ENCODE measurements at regions not wholly inside any gene's neighbourhood (a gene's known extent, or its start where the extent isn't known, plus 50 kb on each side); places are given as distances from the start of the nearest gene placed in this dataset.
"Not testable (repeated sequence)": the region's sequence is repeated elsewhere in the genome, so short reads cannot be mapped to it uniquely, and the experiment has no call there.

DNA sequence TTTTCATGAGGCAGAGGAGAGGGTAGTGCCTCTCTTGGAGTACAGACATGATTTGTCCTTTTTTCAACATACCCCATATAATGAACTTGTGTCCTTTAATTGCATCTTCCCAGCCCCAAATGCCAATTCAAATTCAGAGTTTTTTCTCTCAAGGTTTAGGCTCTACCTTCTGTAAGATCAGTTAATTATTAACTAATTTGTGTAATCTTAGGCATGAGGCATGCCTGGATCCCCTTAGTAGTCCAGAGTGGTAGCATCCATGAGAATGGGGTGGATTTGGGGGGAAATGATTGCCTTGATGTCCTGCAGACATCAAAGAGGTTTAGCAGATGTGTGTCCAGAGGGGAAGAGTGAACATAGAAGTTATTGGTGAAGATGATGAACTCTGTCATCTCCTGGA lies 533.3 kb downstream of the LRRC70 start:
- DNase-seq = no peak

DNA sequence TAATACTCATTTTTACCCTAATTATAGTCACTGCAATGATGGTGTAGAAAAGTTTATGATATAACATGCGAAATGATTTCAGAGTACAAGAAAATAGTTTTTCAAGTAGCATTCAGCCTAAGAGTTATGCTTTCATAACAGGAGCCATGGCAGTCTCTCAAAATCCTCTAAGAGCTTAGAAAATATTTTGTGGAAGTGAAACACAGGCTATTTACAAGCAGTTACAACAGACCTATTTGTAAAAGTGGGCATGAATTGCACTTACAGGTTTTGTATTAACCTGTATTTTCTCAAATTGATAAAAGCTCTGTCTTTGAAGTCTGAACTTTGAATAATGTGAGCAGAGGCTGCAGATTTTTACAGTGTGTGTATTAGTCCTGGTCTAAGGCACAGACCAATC lies 523.3 kb downstream of the LRRC70 start:
- DNase-seq = no peak

DNA sequence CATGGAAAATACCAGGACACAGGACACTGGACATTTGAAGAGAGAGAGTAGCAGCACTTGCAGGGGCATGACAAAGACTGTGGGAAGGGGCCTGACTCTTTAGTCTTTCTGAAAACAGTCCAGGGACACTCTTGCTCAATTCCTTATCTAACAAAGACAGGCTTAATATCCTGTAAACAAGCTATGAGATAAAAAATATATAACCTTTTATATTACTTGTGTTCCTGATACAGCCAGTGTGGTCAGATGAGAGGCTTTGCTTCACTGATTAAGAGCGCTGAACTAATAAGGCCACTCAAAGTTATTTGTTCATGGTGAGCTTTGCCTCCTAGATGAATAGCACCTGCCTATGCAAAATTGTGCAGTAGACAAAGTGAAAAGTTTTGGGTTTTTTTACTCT lies 518.7 kb downstream of the LRRC70 start:
- DNase-seq = no peak

DNA sequence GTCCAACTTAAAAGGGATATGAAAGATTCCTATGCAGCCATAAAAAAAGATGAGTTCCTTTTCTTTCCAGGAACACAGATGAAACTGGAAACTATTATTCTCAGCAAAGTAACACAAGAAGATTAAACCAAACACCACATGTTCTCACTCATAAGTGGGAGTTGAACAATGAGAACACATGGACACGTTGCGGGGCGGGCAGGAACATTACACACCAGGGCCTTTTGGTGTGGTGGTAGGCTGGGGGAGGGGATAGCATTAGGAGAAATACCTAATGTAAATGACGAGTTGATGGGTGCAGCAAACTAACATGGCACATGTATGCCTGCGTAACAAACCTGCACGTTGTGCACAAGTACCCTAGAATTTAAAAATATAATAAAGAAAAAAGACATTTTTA lies 516.1 kb downstream of the LRRC70 start:
- DNase-seq = no peak

DNA sequence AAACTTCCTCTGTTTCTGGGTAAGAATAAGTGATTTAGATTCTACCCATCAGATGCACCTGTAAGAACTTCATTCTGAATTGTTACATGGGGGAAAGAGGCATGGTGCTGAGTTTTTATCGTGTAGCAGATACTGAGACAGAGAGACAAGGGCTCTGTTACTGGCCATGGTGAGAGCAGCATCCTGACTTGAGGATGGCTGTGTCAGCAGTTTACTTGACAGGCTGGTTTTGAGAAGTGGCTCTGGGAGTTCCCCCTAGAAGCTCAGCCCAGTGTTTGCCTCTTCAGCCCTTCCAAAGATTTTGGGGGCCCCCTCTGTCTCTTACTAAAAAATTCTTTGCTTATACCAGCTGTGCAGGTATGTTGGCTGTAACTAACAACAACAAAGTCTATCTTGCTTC lies 510.5 kb downstream of the LRRC70 start:
- no peak for DNase-seq

DNA sequence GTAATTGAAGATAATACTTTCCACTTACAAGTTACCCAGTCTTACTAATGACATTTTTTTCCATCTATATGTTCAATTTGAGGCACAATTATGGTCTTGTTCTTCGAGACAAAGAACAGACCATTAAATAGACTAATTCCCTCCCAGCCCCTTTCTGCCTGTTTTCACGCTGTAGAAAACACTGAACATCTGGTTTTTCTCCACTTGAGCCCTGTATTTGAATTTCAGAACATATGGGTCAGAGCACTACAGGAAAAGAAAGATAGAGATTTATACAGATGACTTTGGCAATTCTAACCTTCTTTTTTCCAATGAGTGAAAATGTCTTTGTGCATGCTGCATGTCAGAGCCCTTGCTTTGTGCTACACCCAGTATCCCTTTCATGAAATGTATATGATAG lies 506.9 kb downstream of the LRRC70 start:
- no peak for DNase-seq

DNA sequence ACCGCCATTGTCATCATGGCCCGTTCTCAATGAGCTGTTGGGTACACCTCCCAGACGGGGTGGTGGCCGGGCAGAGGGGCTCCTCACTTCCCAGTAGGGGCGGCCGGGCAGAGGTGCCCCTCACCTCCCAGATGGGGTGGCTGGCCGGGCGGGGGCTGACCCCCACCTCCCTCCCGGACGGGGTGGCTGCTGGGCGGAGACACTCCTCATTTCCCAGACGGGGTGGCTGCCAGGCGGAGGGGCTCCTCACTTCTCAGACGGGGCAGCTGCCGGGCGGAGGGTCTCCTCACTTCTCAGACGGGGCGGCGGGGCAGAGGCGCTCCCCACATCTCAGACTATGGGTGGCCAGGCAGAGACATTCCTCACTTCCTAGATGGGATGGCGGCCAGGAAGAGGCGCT lies 505.1 kb downstream of the LRRC70 start:
- not testable (repeated sequence) for DNase-seq

DNA sequence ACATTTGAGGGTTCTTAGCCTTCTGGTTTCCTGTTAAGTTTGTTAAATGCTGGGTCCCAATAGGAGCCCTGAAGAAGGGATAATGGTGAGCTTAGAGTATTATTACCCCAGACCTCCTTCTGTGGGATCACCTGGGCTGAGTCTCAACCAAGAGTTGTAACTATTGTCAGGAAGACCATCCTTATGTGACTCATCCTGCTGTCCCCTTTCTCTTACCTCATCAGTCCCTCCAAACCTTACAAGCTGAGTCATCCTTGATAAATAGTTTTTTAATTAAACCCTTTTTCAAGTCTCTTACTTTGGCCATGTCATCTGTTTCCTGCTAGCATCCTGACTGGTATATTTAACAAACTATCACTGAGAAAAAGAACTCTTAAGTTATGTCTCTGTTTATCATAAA lies 502.8 kb downstream of the LRRC70 start:
- no peak for DNase-seq

DNA sequence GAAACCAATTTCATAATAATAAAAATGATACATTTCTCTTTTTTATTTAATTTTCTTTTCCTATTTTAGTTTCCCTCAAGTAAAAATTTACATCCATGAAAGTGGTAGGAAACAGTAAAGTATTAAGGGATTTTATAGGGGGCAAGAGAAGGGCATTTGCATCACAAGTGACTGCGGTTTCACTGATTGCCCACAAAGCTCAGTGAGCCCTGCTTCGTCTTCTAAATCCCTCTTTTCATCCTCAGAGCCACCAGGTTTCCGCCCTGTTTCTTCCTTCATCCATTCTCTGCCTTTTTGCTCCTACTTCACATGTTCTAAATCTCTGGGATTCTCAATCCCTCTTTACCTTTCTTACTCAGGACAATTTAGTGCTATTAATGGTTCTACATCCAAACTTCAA lies 491.4 kb downstream of the LRRC70 start:
- DNase-seq = no peak

DNA sequence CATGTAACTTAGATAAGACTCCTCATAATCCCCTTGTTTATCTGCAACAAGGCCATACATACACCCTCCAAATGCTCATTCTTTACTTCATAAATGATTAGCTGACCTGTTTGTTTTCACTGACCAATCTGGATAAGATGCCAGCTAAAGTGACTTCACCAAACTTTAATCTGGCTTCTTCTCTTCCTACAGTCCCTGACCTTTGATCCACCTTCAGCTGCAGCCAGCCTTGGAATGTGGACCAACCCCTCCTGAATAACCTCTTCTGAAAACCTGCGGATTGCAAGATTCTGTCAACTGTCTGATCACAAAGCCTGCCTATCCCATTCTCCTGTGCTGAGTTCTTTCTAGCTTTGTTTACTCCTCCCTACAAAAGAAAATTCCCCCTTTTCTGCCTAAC lies 476.8 kb downstream of the LRRC70 start:
- no peak for DNase-seq

DNA sequence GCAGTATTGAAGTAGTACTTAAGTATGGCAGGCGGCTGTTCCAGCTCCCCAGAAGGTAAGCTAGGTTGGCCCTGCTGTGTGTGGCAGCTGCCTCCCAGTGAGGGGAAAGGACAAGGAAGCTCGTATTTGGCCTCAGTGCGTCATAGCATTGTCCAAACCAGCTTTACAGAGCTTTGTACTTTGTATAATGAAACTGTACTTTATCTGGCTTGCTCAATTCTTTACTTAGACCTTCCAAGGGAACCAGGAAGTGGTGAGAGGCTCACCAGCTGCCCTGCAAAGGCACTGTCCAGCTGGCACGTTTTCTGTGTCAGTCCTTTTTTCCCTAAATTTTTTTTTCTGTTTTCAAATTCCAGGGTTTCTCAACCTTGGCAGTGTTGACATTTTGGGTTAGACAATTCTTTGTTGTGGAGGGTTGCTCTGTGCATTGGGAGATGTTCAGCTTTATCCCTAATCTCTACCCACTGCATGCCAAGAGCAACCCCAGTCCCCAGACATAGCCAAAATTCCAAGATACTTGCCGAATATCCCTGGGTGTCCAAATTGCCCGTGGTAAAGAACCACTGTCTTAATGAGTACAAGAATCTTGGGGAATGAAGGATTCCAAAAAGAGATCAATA lies 474.5 kb downstream of the LRRC70 start:
- DNase-seq = no peak

DNA sequence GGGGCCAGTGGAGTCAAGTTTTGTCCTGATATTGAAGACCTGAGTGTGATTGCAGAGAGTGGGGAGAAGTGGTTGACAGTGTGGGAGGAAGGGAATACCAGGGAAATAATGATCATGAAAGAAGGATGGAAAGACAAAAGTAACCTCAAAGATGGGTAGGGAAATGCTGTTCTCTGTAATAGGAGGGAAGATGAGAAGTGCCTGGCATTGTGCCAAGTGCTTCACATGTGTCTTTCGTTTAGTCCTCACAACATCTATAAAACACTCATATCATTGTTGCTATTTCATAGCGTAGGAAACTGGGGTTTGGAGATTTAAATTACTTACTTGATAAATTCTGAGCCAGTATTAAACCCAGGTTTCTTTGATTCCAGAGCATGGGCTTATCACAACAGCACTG lies 472.3 kb downstream of the LRRC70 start:
- DNase-seq = no peak

DNA sequence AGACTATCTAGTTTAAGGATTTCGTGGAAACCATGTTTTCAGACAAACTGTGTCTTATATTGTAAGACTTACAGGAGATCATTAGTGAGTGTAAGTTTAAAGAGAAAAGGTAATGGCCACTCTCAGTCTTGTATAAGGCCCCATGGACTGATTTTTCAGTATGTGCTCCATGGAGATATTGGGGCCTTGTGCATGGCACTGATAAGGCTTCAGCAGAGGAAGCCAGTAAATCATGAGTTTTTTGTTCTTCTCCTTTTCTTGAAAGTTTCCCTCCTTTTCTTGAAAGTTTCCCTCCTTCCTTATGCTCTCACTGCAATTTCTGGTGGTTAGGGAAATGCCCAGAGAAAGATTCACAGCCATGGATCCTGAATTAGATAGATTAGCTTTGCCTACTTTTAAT lies 471.3 kb downstream of the LRRC70 start:
- no peak for DNase-seq

DNA sequence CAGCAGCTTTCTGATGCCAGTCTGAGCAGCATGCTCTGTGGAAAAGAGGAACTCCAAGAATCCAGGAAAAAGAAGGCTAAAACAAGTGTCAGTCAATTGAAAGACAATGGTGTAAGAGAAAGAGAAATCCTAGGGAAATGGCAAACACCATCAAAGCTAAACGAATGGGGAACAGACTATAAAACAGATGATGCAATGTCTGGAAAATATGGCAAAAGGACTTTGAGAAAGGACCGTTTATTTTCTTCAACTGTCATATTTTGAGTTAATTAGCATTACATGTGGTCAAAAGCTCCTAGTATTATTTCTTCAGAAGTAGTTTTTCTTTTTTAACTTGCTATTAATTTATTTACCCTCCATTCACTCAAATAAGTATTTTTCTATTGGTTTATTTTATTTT lies 465.2 kb downstream of the LRRC70 start:
- DNase-seq = no peak

DNA sequence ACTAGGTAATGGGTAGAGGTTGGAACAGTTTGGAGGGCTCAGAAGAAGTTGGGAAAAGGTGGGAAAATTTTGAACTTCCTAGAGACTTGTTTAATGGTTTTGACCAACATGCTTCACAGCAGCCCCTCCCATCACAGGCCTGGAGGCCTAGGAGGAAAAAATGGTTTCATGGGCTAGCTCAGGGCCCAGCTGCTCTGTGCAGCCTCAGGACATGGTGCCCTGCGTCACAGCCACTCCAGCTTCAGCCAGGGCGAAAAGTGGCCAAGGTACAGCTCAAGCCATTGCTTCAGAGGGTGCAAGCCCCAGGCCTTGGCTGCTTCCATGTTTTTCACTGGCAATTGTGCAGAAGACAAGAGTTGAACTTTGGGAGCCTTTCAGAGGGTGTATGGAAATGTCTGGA lies 453.7 kb downstream of the LRRC70 start:
- no peak for DNase-seq

DNA sequence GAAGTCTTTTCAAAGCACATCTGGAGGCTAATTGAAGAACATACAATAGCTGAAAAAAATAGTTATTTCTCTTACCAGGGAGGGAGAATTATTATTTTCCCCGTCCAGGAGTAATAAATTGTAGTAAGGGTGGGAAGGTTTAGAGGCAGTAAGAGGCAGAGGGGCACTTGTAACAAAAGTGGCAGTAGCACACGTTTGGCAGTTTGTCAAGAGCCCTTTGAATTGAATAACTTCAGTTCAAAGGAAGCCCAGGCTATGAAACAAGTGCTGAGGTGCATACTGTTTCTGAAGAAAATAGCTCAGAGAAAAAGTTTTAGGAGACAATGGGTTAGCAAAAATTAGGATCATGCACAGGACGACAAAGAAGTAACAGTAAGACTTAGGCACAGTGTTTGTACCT lies 451.3 kb downstream of the LRRC70 start:
- DNase-seq = no peak

DNA sequence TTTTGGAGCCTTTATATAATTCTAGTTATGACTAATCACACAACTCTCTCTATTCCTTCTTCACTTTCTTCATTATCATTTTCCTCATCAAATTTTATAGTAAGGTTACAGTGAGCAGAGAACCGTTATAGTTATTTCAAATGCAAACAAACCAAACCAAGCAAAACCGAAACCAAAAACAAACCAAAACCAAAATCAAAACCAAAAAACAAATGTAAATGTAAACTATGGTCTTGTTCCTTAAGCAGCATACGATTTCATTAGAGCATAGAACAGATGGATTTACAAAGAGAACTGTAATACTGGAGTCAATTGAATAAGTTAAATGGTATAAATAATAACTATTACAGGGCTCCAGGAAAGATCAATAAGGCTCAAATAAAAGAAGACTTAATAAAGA lies 447.1 kb downstream of the LRRC70 start:
- no peak for DNase-seq

DNA sequence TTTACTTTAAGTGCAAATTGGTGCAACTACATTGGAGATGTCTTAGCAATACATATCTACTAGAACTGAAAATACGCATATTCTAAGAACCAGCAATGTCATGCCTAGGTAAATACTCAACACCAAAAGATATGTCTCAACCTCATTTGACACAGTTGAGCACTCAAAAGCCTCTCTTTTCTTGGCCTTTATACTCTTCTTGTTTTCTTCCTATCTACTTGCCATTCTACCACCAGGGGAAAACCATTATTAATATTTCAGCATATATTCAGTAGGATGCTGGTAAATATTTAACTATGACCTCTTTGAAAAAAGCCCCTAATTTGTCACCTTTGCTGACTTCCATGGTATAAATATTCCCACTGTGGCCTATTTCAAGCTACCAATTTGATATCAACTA lies 443.8 kb downstream of the LRRC70 start:
- DNase-seq = no peak

DNA sequence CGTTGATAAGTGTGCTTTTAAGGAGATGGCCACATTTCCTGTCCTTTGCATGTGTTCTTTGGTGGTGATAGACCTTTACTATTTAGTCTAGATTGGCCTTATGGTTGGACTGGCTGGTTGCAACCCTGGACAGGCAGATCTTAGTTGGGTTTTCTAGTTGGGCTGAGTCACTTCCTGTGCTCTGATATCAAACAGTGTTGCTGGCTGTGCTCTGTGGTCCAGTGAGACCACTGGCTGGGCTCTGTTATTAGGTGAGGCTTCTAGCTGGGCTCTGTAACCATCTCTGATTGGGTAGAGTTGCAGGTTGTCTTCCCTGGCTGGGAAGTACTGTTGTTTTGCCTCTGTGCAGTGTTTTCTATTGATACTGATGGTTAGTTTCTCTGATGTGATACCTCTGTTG lies 432.5 kb downstream of the LRRC70 start:
- no peak for DNase-seq

DNA sequence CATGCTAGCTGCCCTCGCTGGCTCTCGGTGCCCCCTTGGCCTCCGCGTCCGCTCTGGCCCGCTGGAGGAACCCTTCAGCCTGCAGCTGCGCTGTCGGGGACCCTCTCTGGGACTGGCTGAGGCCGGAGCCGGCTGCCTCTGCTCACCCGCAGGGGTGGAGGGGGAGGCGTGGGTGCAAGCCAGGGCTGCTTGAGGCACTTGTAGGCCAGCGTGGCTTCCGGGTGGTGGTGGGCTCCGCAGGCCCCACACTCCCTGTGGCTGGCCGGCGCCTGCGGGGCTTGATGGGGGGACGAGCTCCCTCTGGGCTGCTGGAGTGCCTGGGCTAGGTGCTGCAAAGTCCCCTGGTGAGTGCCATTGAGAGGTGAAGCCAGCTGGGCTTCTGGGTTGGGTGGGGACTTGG lies 429.6 kb downstream of the LRRC70 start:
- DNase-seq = no peak

DNA sequence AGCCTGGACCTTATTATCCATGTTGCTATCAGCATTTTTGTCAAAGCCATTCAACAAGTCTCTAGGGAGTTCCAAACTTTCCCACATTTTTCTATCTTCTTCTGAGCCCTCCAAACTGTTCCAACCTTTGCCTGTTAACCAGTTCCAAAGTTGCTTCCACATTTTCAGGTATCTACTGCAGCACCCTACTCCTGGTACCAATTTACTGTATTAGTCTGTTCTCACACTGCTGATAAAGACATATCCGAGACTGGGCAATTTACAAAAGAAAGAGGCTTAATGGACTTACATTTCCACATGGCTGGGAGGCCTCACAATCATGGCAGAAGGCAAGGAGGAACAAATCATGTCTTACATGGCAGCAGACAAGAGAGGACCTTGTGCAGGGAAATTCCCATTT lies 416.2 kb downstream of the LRRC70 start:
- not testable (repeated sequence) for DNase-seq

DNA sequence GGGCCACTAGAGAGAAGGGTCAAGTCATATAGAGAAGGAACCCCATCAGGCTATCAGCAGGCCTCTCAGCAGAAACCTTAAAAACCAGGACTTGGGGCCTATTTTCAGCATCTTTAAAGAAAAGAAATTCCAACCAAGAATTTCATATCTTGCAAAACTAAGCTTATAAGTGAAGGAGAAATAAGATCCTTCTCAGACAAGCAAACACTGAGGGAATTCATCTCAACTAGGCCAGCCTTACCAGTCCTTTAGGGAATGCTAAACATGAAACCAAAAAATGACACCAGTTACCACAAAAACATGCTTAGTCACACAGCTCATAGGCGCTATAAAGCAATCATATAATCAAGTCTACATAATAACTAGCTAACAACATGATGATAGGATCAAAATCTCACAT lies 407.1 kb downstream of the LRRC70 start:
- DNase-seq = no peak

DNA sequence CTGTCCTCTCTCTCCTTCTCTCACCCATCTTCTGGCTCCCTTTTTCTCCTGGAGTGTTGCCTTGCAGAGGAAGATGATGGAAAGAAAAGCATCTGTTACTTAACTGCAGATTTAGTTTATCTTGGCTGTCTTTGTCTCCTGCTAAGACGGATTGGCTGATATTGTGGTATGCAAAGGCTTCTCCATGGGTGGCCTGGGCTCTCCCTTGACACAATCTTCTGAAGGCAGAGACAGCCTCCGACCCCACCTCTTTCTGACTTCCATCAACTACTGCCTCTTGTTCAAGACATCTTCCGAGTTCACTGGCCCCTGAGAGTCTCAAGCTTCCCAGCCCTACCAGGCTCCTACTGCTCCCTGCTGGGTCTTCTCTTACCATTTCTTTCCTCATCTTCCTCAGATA lies 403.7 kb downstream of the LRRC70 start:
- no peak for DNase-seq

DNA sequence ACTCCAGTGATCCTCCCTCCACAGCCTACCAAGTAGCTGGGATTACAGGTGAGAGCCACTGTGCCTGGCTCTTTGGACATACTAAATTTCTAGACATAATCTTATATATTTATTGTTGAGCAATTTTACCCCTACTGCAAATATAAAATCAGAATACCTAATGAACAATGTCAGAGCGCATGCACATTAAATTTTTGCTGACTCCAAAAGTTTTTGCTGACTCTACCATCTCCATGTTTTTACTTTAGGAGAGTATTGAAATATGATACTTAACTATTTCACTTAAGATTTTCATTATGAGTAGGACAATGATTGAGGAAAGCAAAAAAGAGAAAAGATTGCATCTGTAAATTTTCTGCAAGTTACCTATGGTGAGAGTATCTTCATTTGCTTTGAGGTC lies 402.3 kb downstream of the LRRC70 start:
- no peak for DNase-seq

DNA sequence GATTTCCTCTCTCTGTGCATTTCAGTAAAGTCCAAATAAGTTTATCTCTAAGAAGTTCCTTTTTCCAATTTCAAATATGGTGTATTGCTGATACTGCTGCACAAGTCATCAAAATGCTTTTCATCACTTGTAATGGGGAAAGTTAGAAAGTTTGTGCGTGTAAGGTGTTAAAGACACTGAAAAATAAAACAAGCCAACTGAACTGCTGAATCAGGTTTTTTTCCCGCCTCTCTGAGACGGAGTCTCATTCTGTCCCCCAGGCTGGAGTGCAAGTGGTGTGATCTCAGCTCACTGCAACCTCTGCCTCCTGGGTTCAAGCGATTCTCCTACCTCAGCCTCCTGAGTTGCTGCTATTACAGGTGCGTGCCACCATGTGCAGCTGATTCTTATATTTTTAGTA lies 400.9 kb downstream of the LRRC70 start:
- no peak for DNase-seq

Measured in left kidney (tissue), 1 donor.